H9 (cell line): ENCODE measurements at regions not wholly inside any gene's neighbourhood (a gene's known extent, or its start where the extent isn't known, plus 50 kb on each side); places are given as distances from the start of the nearest gene placed in this dataset.
A peak's percentile ranks its signal among the peaks of the same experiment; 100 is the strongest.

Experiments
- DNase-seq: peaks from one replicate; pipeline ENCODE4 v3.0.0-alpha.2; 2017
- H2AFZ ChIP-seq: one replicate; pipeline ENCODE4 v1.6.1; 2013; ENCODE audit warnings: mild to moderate bottlenecking, low read length, control low read depth, moderate library complexity
- H2AK5ac ChIP-seq: 2 replicates; pipeline ENCODE4 v1.6.1; 2013; ENCODE audit warnings: low read length, control low read depth, mixed read lengths; ENCODE audit not compliant: insufficient read length
- H2BK120ac ChIP-seq: one replicate; pipeline ENCODE4 v1.6.1; 2013; ENCODE audit warnings: low read depth, mild to moderate bottlenecking, low read length, control low read depth, inconsistent platforms; ENCODE audit not compliant: poor library complexity, severe bottlenecking
- H2BK12ac ChIP-seq: 2 replicates; pipeline ENCODE4 v1.6.1; 2013; ENCODE audit warnings: low read length, control low read depth, mixed read lengths, low read depth; ENCODE audit not compliant: insufficient read length
- H2BK15ac ChIP-seq: 2 replicates; pipeline ENCODE4 v1.6.1; 2013; ENCODE audit warnings: low read depth, low read length, control low read depth
- H2BK20ac ChIP-seq: one replicate; pipeline ENCODE4 v1.6.1; 2013; ENCODE audit warnings: low read depth, mild to moderate bottlenecking, low read length, control low read depth, inconsistent platforms; ENCODE audit not compliant: poor library complexity, severe bottlenecking
- H2BK5ac ChIP-seq: 2 replicates; pipeline ENCODE4 v1.6.1; 2013; ENCODE audit warnings: low read length, control low read depth, mixed read lengths; ENCODE audit not compliant: insufficient read length
- H3K14ac ChIP-seq: 2 replicates; pipeline ENCODE4 v1.6.1; 2013; ENCODE audit warnings: low read length, control low read depth; ENCODE audit not compliant: insufficient read depth
- H3K18ac ChIP-seq: 2 replicates; pipeline ENCODE4 v1.6.1; 2013; ENCODE audit warnings: low read depth, mild to moderate bottlenecking, mixed read lengths, low read length, control low read depth; ENCODE audit not compliant: insufficient read length
- H3K23ac ChIP-seq: 2 replicates; pipeline ENCODE4 v1.6.1; 2013; ENCODE audit warnings: low read length, control low read depth, mixed read lengths, low read depth; ENCODE audit not compliant: insufficient read length
- H3K23me2 ChIP-seq: 2 replicates; pipeline ENCODE4 v1.6.1; 2013; ENCODE audit warnings: low read depth, mild to moderate bottlenecking, mixed read lengths, low read length, control low read depth; ENCODE audit not compliant: insufficient read length, poor library complexity, severe bottlenecking
- H3K27ac ChIP-seq: 2 replicates; pipeline ENCODE4 v1.5.1; 2013; ENCODE audit warnings: low read length, control low read depth, mixed read lengths, low read depth; ENCODE audit not compliant: insufficient read length
- H3K27me3 ChIP-seq: 2 replicates; pipeline ENCODE4 v1.6.1; 2013; ENCODE audit warnings: low read length, control low read depth, inconsistent platforms; ENCODE audit not compliant: insufficient read depth
- H3K4ac ChIP-seq: 2 replicates; pipeline ENCODE4 v1.6.1; 2013; ENCODE audit warnings: low read depth, mild to moderate bottlenecking, control low read depth, inconsistent platforms, low read length, moderate library complexity
- H3K4me1 ChIP-seq: 2 replicates; pipeline ENCODE4 v1.6.1; 2013; ENCODE audit warnings: low read length, control low read depth, inconsistent platforms; ENCODE audit not compliant: insufficient read depth
- H3K4me2 ChIP-seq: 2 replicates; pipeline ENCODE4 v1.6.1; 2013; ENCODE audit warnings: low read length, control low read depth, mixed read lengths; ENCODE audit not compliant: insufficient read length, insufficient read depth
- H3K56ac ChIP-seq: 2 replicates; pipeline ENCODE4 v1.6.1; 2013; ENCODE audit warnings: low read depth, mild to moderate bottlenecking, mixed read lengths, low read length, control low read depth; ENCODE audit not compliant: insufficient read length
- H3K79me1 ChIP-seq: 2 replicates; pipeline ENCODE4 v1.6.1; 2013; ENCODE audit warnings: low read depth, mild to moderate bottlenecking, moderate library complexity, low read length, control low read depth, inconsistent platforms; ENCODE audit not compliant: insufficient read depth, poor library complexity, severe bottlenecking
- H3K79me2 ChIP-seq: 2 replicates; pipeline ENCODE4 v1.6.1; 2013; ENCODE audit warnings: low read length, control low read depth, inconsistent platforms; ENCODE audit not compliant: insufficient read depth
- H3K9ac ChIP-seq: 2 replicates; pipeline ENCODE4 v1.6.1; 2013; ENCODE audit warnings: low read length, control low read depth, mixed read lengths; ENCODE audit not compliant: insufficient read length; ENCODE audit errors: extremely low read depth
- H3K9me3 ChIP-seq: one replicate; pipeline ENCODE4 v1.6.1; 2013; ENCODE audit warnings: low read depth, low read length, inconsistent platforms; ENCODE audit not compliant: control insufficient read depth
- H3T11ph ChIP-seq: one replicate; pipeline ENCODE4 v1.6.1; 2013; ENCODE audit warnings: mild to moderate bottlenecking, low read length, control low read depth, inconsistent platforms
- H4K20me1 ChIP-seq: one replicate; pipeline ENCODE4 v1.6.1; 2013; ENCODE audit not compliant: control insufficient read depth, insufficient read length, insufficient read depth
- H4K5ac ChIP-seq: 2 replicates; pipeline ENCODE4 v1.6.1; 2013; ENCODE audit warnings: low read depth, mild to moderate bottlenecking, mixed read lengths, low read length, control low read depth; ENCODE audit not compliant: insufficient read length
- H4K8ac ChIP-seq: replicated peaks from 2 replicates; pipeline ENCODE4 v1.6.1; 2013; ENCODE audit warnings: low read length, control low read depth, mixed read lengths, low read depth; ENCODE audit not compliant: insufficient read length
- H4K91ac ChIP-seq: 2 replicates; pipeline ENCODE4 v1.6.1; 2013; ENCODE audit warnings: low read depth, mild to moderate bottlenecking, moderate library complexity, mixed read lengths, low read length, control low read depth; ENCODE audit not compliant: insufficient read length
- H3K27ac Mint-ChIP-seq, 3 experiments: 2 replicates in 2 of 3; 3 replicates in 1 of 3; pipeline ENCODE4 v1.8.0; 2020 to 2021; ENCODE audit warnings: mixed read lengths in 3 of 3, mild to moderate bottlenecking in 1 of 3, moderate library complexity in 1 of 3
- H3K27me3 Mint-ChIP-seq: 2 replicates; pipeline ENCODE4 v1.8.0; 2021; ENCODE audit warnings: low read depth, mild to moderate bottlenecking, moderate library complexity, mixed read lengths
- H3K36me3 Mint-ChIP-seq, 3 experiments: 2 replicates in 2 of 3; 3 replicates in 1 of 3; pipeline ENCODE4 v1.8.0; 2020 to 2021; ENCODE audit warnings: low read depth in 3 of 3, mixed read lengths in 3 of 3; ENCODE audit not compliant: insufficient read depth in 1 of 3
- H3K4me1 Mint-ChIP-seq, 2 experiments: 2 replicates each; pipeline ENCODE4 v1.8.0; 2020; ENCODE audit warnings: mixed read lengths in 2 of 2
- H3K4me3 Mint-ChIP-seq, 2 experiments: 2 replicates in 1 of 2; 3 replicates in 1 of 2; pipeline ENCODE4 v1.8.0; 2020 to 2021; ENCODE audit warnings: mild to moderate bottlenecking in 2 of 2, mixed read lengths in 2 of 2, moderate library complexity in 1 of 2
- H3K9me3 Mint-ChIP-seq, 2 experiments: 2 replicates in 1 of 2; 3 replicates in 1 of 2; pipeline ENCODE4 v1.8.0; 2020; ENCODE audit warnings: mild to moderate bottlenecking in 2 of 2, mixed read lengths in 2 of 2, moderate library complexity in 1 of 2
- CTCF ChIP-seq: fragments of 200-600 bp; sonication (generic); conservative IDR thresholded peaks from 3 replicates; pipeline ENCODE4 v1.8.0; 2021; ENCODE audit warnings: antibody characterized with exemption, mild to moderate bottlenecking
- WGBS: extraction: QIAGEN DNeasy Blood & Tissue Kit; methylation state at CpG from one replicate; pipeline ENCODE4 v1.1.7; 2013; ENCODE audit warnings: missing lambda C conversion rate, low lambda C conversion rate, mixed read lengths; ENCODE audit not compliant: insufficient read length; ENCODE audit errors: extremely low coverage; 5-methylcytosine and 5-hydroxymethylcytosine counted together

- no peak overlapping the region for H3K4me3 Mint-ChIP-seq
- no peak overlapping the region for H2BK120ac ChIP-seq
- no peak overlapping the region for H2BK20ac ChIP-seq
- no peak overlapping the region for H3K4ac ChIP-seq
- H2BK15ac ChIP-seq = no peak overlapping the region
- H4K20me1 ChIP-seq = no peaks in the 10 kb centered on the region
- H3T11ph ChIP-seq = no peak overlapping the region
- H4K5ac ChIP-seq = no peak overlapping the region
- no peaks in the 10 kb centered on the region for H3K9me3 Mint-ChIP-seq
- H2AK5ac ChIP-seq = no peak overlapping the region
- peaks cover 5 to 14% of the 10 kb centered on the region in 2 experiments for H3K4me1 Mint-ChIP-seq
- H3K14ac ChIP-seq = no peak overlapping the region
- no peaks in the 10 kb centered on the region for H3K9me3 ChIP-seq
- 0 out of 3 replicates have a peak, but pooled peaks have one; percentile 8 for TF ChIP-seq CTCF
- no peak overlapping the region for H2BK12ac ChIP-seq
- H3K23ac ChIP-seq = no peak overlapping the region
- no peak overlapping the region for H3K27ac ChIP-seq
- no peak overlapping the region for H3K4me2 ChIP-seq
- no peak overlapping the region for H3K56ac ChIP-seq
- H3K23me2 ChIP-seq = no peaks in the 10 kb centered on the region
- H4K91ac ChIP-seq = no peak overlapping the region
- H3K79me2 ChIP-seq = no peaks in the 10 kb centered on the region
- peaks cover 2% of the 10 kb centered on the region; the same call in 1 of the 2 replicates for H3K27me3 Mint-ChIP-seq
- H3K27me3 ChIP-seq = no peaks in the 10 kb centered on the region
- H4K8ac ChIP-seq = no peak overlapping the region
- DNase-seq = peak; percentile 32
- no peaks in the 10 kb centered on the region for H3K79me1 ChIP-seq
- no peak overlapping the region for H3K18ac ChIP-seq
- no peaks in the 10 kb centered on the region; a peak in 1 of 7 replicates for H3K36me3 Mint-ChIP-seq
- no peak overlapping the region for H2AFZ ChIP-seq
- no peak overlapping the region; a peak in 1 of 7 replicates for H3K27ac Mint-ChIP-seq
- H3K9ac ChIP-seq = no peak overlapping the region
- WGBS = no CpG with 5 or more reads among the region's 7 CpGs
- no peak overlapping the region for H2BK5ac ChIP-seq
- no peaks in the 10 kb centered on the region for H3K4me1 ChIP-seq
These were observed 51.9 kb upstream of the COL5A1 start for GRCh38 chr9:134589748-134590147.
